Stimulated activated CD4-positive, alpha-beta T cell treated with anti-CD3 and anti-CD28 coated beads, Interleukin-2, amount 100 ng/mL, for 4 hours (primary cell): ENCODE measurements at regions not wholly inside any gene's neighbourhood (a gene's known extent, or its start where the extent isn't known, plus 50 kb on each side); places are given as distances from the start of the nearest gene placed in this dataset.
"Not testable (repeated sequence)": the region's sequence is repeated elsewhere in the genome, so short reads cannot be mapped to it uniquely, and the experiment has no call there.

Experiments
- DNase-seq: peaks from one replicate; pipeline ENCODE4 v3.0.0-alpha.2; 2020; ENCODE audit warnings: low read depth

DNA sequence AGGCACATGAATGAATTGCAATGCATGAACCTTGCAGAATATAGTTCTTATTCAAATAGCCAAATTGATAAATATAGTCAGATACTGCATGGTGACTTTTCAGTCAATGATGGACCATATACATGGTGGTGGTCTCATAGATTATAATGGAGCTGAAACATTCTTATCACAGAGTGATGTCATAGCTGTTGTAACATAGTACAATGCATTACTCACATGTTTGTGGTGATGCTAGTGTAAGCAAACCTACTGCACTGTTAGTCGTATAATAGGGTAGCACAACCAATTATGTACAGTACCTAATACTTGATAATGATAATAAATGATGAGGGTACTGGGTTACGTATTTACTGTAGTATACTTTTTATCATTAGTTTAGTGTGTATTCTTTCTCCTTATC is 280.3 kb downstream of the BCAT1 start:
- no peak for DNase-seq

DNA sequence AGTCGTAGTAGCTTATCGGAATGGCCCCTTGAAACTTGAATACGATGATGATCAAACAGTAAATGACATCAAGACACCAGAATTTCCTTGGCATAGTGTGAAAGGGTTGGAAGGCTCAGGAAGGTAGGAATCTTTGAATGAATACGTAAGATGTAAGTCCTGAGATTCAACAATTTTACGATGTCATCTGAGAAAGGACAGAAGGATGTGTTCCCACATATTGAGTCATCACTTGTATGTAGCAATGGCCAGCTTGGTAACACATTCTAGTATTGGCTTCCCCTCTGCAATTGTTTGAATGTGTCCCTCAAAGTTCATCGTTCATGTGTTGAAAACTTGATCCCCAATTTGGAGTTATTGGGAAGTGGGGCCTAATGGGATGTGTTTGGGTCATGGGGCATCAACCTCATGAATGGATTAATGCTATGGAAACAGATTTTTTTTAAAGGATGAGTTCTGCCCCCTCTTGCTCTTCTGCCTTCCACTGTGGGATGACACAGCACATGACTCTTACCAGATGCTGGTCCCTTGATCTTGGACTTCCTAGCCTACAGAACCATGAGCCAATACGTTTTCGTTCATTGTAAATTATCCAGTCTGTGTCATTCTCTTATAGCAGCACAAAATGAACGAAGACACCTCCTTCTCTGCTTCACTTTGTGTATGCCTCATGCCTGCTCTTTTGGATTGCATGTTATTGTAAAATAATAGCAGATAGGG is 284.6 kb downstream of the BCAT1 start:
- no peak for DNase-seq

DNA sequence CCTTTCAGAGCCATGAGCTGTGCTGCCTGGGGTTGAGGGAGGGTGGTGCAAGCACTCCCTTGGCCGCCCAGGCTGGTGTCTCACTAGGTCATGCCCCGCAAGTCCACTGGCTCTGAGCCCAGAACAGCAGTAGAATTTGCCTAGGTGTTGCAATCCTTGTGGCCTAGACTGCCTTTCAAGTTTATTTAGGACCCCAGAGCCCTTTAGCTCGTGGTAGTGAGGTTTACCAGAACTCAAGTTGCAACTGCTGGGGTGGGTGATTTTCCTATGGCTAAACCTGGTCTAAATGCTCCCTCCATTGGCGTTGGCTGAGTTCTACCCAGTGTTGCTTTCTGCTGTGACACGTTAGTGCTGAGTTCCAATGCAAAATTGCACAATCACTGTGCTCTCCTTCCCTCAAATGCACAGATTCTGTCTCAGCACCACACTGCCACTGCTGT is 287.2 kb downstream of the BCAT1 start:
- DNase-seq, result no peak

DNA sequence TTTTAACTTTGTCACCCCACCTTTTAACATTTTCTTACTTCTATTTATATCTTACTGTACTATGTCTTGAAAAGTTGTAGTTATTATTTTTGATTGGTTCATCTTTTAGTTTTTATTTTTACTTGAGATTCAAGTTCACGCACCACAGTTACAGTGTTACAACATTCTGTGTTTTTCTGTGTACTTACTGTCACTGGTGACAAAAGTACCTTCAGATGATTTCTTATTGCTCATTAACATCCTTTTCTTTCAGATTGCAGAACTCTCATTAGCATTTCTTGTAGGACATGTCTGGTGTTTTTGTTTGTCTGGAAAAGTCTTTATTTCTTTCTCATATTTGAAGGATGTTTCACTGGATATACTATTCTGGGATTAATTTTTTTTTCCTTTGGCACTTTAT is 289.9 kb downstream of the BCAT1 start:
- no peak for DNase-seq

DNA sequence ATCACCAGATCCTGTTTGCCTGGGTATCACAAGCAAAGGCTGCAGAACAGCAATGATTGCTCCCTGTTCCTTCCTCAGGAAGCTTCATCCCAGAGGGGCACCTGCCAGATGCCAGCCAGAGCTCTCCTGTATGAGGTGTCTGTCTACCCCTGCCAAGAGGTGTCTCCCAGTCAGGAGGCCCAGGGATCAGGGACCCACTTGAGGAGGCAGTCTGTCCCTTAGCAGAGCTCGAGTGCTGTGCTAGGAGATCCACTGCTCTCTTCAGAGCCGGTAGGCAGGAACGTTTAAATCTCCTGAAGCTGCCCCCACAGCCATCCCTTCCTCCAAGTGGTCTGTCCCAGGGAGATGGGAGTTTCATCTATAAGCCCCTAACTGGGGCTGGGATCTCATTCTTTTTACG is 294.6 kb downstream of the BCAT1 start:
- DNase-seq, result not testable (repeated sequence)

- DNase-seq, result no peak
Observed at GRCh38 chr12:24649634-24650033, 299.3 kb downstream of the BCAT1 start.

DNA sequence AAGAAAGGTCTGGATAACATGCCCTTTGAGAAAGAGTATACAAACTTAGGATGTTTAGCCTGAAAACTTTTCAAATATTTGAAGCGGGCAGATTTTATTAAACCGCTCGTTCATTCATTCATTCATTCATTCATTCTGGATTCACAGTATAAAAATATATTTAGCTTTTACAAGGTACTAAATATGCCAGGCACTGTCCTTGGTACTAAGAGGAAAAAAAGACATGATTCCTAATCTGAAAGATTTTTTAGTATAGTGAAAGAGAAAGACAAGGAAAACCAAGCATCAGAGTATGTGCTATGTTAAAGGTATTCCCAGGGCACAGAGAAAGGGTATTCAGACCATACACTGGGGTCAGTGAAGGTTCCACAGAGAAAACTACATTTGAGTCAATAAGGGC is 299.7 kb downstream of the BCAT1 start:
- DNase-seq, result no peak

- DNase-seq, result no peak
Observed at GRCh38 chr12:24645254-24645653, 303.6 kb downstream of the BCAT1 start.

DNA sequence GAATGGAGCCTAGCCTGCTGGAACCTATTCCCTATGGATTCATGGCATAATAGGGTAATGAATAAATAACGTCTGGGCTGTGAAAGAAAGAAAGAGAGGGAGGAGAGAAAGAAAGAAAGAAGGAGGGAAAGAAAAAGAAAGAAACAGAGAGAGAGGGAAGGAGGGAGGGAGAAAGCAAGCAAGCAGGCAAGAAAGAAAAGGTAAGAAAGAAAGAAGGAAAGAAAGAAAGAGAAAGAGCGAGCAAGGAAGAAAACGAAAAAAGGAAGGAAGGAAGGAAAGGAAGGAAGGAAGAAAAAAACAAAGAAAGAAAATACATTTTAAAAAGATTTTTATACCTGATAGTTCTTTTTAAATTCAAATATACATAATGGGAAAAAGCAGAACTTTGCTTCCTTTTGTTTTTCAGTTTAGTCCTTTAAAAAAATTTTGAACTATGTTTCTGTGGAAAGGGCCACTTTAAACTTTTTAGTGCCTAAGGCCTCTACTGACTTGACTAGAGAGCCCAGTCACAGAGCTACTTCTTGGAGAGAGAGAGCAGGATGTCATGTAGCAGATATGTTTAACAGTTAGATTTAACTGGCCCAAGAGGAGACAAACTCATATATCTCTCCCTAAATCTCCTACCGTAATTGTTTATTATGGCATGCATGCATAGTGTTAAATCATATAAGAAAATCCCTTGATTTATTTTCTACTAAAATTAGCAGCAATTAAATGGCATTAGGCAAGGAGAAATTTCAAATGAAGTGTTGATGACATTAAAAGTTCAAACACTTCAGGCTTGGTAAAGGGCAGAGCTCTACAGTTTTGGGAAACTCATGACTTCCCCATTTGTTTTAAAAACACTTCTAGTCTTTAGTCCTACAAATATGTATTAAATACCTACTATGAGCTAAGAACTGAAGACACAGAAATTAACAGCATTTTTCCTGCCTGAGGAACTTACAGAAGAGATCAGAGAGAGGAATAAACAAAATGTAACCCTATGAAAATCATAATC is 305.5 kb downstream of the BCAT1 start:
- no peak for DNase-seq

DNA sequence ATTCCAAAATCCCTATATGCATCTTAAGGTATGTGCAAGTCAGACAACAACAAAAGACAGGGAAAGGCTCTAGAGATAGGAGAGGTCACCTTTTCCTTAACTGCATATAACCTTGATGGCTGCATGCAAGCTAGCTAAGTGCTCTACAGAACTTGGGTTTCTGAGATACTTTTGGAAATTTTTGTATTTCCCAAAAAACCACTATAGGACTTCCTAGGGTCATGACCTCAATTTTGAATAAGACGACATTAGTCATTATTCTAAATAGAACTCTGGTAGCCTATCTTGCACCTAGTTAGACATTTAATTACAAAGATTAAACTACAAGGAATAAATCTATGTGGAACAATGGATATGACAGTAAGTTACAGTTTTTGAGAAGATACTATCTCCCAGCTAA is 309.3 kb downstream of the BCAT1 start:
- DNase-seq, result no peak

DNA sequence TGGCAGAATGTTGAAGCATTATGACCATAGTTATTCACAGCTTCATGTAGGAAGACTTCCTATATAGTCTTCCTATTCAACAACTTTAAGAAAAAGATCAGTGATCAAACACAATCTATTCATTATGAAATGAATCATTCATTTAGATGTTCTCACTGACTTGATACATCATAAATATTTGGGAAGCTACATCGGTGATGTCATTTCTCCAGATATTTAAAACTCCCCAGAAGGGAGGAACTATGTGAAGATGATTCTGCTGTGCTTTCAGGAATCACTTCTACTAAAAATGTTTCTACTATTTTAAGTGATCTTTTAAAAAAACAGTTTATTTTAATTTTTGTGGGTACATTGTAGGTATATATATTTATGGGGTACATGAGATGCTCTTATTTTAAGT is 316.4 kb downstream of the BCAT1 start:
- DNase-seq, result no peak

- no peak for DNase-seq
Observed at GRCh38 chr12:24631676-24632426, 317.1 kb downstream of the BCAT1 start.

- no peak for DNase-seq
Observed at GRCh38 chr12:24630856-24631255, 318.0 kb downstream of the BCAT1 start.

- DNase-seq, result no peak
Observed at GRCh38 chr12:24630446-24630845, 318.5 kb downstream of the BCAT1 start.

- no peak for DNase-seq
Observed at GRCh38 chr12:24625103-24625502, 323.8 kb downstream of the BCAT1 start.

DNA sequence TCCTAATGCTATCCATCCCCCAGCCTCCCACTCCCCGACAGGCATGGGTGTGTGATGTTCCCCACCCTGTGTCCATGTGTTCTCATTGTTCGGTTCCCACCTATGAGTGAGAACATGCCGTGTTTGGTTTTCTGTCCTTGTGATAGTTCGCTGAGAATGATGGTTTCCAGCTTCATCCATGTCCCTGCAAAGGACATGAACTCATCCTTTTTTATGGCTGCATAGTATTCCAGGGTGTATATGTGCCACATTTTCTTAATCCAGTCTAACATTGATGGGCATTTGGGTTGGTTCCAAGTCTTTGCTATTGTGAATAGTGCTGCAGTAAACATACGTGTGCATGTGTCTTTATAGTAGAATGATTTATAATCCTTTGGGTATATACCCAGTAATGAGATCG is 328.9 kb downstream of the BCAT1 start:
- DNase-seq, result not testable (repeated sequence)

DNA sequence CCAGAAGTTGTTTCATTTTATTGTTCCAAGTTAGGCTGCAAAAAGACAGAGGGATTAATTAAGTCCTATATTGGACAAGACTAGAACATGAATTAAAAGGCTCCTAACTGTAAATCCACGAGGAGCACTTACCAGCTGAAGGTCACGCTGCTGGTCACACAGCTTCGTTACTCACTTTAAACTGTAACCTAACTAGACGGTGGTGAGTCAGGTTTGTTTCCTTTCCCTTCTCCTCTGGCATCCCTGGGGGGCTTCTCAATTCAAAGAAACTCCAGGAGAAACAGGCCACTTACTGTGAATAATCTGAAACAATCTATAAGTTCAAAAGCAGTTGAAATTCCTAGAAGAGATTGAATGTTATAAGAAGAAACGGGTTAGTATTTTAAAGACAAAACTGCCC is 331.4 kb downstream of the BCAT1 start:
- DNase-seq, result no peak

DNA sequence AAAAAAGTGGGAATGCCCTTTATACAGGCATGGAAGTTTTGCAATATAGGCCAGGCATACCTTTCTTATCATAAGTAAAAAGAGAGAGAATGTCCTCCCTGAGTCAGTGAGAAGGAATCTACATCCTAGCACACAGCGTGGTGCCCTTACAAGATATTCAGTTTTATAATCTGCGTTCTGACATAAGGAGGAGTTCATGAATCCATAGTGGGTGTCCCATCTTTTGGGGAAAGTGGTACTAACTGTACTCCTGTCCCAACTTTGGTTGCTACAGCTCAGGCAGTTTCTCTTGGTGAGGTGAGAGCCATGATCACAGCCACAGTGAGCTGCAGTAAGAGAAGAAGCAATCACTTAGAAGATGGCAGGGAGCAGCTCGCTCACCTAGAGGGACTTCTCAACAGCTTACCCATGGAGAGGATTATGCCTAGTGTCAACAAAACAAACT is 332.9 kb downstream of the BCAT1 start:
- no peak for DNase-seq

DNA sequence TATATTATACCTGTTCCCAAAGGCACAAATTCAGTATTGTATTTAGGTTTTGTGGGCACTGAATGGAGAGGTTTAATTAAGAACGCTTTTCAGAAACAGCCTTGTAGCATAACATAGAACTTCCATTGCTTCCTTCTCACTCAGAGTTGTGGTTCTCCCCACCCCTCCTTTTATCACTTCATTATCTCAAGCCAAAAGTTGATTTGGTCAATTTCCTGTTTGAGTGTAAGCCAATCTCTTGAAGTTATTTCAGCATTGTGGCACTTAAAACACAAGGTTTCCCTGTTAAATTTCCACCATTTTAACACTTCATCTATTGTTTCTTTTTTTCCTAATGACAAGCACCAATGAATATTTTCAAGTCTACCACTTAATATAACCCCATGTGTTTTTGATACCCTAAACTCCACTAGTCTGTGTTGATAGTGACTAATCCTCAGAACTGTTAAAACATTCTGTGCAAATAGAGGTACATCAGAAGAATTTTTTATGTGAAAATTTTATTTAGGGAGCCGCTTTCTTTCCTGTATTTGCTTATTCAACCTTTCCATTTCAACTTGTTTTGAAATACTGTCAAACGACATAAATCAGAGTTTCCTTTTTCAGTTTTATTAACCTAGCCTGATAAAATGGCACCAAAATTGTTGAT is 340.1 kb downstream of the BCAT1 start:
- no peak for DNase-seq

DNA sequence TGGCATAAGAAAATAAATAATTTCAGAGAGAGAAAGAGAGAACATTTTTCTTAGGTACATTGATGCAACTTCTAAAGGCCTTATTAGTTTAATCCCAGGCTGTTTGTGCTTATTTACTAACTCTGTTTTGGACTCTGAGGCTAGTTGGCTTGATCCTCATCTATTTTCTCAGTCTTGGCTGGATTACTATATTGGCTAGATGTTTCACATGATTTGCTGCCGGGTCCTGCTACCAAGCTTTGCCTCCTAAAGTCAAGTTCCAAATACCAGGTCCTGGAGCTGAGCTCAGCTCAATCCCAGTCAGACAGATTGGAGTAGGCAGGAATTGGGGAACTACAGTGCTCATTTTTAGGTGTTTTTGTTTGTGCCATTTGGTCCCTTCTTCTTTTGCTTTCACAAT is 340.8 kb downstream of the BCAT1 start:
- no peak for DNase-seq

DNA sequence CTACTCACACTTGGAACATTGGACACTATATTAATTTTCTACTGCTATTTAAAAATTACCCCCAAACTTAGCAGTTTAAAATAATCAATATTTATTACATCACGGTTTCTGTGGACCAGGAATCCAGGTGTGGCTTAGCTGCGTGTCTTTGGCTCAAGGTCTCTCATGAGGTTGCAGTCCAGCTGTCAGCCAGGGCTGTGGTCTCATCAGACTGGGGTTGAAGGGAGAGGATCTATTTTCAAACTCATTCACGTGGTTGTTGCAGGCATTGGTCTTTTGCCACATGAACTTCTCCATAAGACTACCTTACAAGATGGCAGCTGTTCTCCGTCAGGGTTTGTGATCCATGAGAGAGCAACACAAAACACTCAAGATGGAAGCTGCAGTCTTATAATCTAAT is 343.0 kb downstream of the BCAT1 start:
- no peak for DNase-seq

GRCh38 chr12:24605466-24605865 is 343.4 kb downstream of the BCAT1 start:
- no peak for DNase-seq
